Stimulated activated CD8-positive, alpha-beta memory T cell treated with anti-CD3 and anti-CD28 coated beads, Interleukin-7, amount 100 ng/mL, for 48 hours (primary cell): ENCODE measurements at regions not wholly inside any gene's neighbourhood (a gene's known extent, or its start where the extent isn't known, plus 50 kb on each side); places are given as distances from the start of the nearest gene placed in this dataset.

Source experiments
- DNase-seq, 2 donors: peaks; one replicate each; pipeline ENCODE4 v3.0.0-alpha.2; 2020; ENCODE audit warnings: low read depth in 1 of 2; ENCODE audit errors: extremely low read depth in 1 of 2

- no peak for DNase-seq
These were observed 1259.5 kb downstream of the TBC1D22A start for GRCh38 chr22:48021991-48022401.

GRCh38 chr22:48018346-48018745 is 1255.9 kb downstream of the TBC1D22A start:
- no peak for DNase-seq

- DNase-seq: no peak
These were observed 1253.3 kb downstream of the TBC1D22A start for GRCh38 chr22:48015701-48016100.

- no peak for DNase-seq
These were observed 1242.5 kb downstream of the TBC1D22A start for GRCh38 chr22:48004936-48005335.

GRCh38 chr22:48004038-48004437 is 1241.6 kb downstream of the TBC1D22A start:
- no peak for DNase-seq

- DNase-seq: no peak
These were observed 1238.7 kb downstream of the TBC1D22A start for GRCh38 chr22:48001101-48001500.

GRCh38 chr22:47997612-47998011 is 1235.2 kb downstream of the TBC1D22A start:
- DNase-seq: no peak

- DNase-seq: no peak
These were observed 1234.7 kb downstream of the TBC1D22A start for GRCh38 chr22:47997052-47997590.

GRCh38 chr22:47996446-47996857 is 1234.0 kb downstream of the TBC1D22A start:
- DNase-seq: no peak

- no peak for DNase-seq
These were observed 1233.3 kb downstream of the TBC1D22A start for GRCh38 chr22:47995718-47996117.

GRCh38 chr22:47995264-47995627 is 1232.8 kb downstream of the TBC1D22A start:
- no peak for DNase-seq

GRCh38 chr22:47994601-47995263 is 1232.3 kb downstream of the TBC1D22A start:
- no peak for DNase-seq

GRCh38 chr22:47994045-47994444 is 1231.6 kb downstream of the TBC1D22A start:
- DNase-seq: no peak

- no peak for DNase-seq
These were observed 1228.0 kb downstream of the TBC1D22A start for GRCh38 chr22:47990481-47990880.

GRCh38 chr22:47987885-47988515 is 1225.5 kb downstream of the TBC1D22A start:
- DNase-seq: no peak

- DNase-seq: no peak
These were observed 1213.8 kb downstream of the TBC1D22A start for GRCh38 chr22:47976219-47976618.

- DNase-seq: no peak
These were observed 1205.4 kb downstream of the TBC1D22A start for GRCh38 chr22:47967831-47968230.

- no peak for DNase-seq
These were observed 1203.9 kb downstream of the TBC1D22A start for GRCh38 chr22:47966316-47966715.

- no peak for DNase-seq
These were observed 1203.4 kb downstream of the TBC1D22A start for GRCh38 chr22:47965896-47966295.

GRCh38 chr22:47965066-47965465 is 1202.6 kb downstream of the TBC1D22A start:
- DNase-seq: no peak

- no peak for DNase-seq
These were observed 1201.2 kb downstream of the TBC1D22A start for GRCh38 chr22:47963660-47964059.

GRCh38 chr22:47957649-47958048 is 1195.2 kb downstream of the TBC1D22A start:
- DNase-seq: no peak
